ENCODE measurements at regions not wholly inside any gene's neighbourhood (a gene's known extent, or its start where the extent isn't known, plus 50 kb on each side); places are given as distances from the start of the nearest gene placed in this dataset.
"Not testable (repeated sequence)": the region's sequence is repeated elsewhere in the genome, so short reads cannot be mapped to it uniquely, and the experiment has no call there.

DNA sequence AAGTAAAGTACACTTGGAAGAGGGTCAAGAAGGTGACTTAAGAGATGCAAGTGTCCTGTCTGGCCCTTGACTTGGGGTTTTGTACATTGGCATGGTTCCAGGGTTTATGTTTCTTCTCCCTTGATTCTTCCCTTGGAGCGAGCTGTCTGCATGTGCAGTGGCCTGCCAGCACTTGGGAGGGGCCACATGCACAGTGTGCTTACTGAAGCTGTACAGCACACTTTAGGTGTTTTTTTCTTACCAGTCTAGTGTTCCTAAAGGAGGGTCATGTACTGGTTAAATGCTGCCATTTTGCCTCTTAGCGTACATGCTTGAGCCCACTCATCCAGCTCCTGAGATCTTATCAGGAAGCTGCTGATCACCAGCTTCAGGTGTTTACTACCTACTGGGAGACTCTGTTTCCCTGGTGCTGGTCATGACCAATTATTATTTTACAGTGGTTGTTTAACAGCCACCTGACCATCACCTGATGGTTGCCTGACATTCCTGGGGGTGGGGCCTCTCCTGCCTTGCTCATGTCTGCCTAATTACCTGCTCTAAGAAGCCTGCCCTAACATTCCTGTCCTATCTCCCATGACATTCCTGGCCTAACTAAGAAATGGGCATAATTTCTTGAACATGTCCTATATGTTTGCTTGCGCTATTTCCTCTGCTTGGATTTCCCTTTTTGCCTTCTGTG lies 182.9 kb downstream of the MCHR2 start:
- H3K4me1 Mint-ChIP-seq (ENCODE audit: low read depth) = no peaks in the 10 kb centered on the region
- no peak for DNase-seq
- no peaks in the 10 kb centered on the region for H3K9me3 Mint-ChIP-seq
- ChIA-PET POLR2A (no interaction called here), CTCF (no interaction called here)
- intact Hi-C loops (cut with micrococcal nuclease) = no loop called here
- H3K36me3 Mint-ChIP-seq = no peaks in the 10 kb centered on the region
- no peak overlapping the region for H3K4me3 Mint-ChIP-seq
- peaks cover 15% of the 10 kb centered on the region for H3K27me3 Mint-ChIP-seq
- no peak overlapping the region for H3K27ac Mint-ChIP-seq

DNA sequence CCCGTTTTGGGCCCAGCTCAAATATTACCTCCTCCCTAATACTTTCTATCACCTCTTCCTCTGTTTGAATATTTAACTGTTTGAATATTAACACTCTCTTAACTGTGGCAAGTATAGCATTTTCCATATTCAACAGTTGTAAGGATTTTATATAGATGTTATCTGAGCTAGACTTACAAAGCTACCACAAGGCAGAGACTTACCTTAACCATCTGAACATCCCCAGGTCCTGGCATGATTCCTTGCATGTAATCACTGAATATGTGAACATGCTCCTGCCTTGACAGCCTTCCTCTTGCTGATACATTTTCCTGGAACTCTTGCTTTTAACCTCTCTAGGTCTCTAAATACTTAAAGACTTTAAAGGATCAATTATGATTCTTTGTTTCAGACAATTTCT lies 182.4 kb downstream of the MCHR2 start:
- peaks cover 15% of the 10 kb centered on the region for H3K27me3 Mint-ChIP-seq
- ChIA-PET CTCF (no interaction called here), POLR2A (no interaction called here)
- H3K4me3 Mint-ChIP-seq = no peak overlapping the region
- no peak overlapping the region for H3K27ac Mint-ChIP-seq
- intact Hi-C loops (cut with micrococcal nuclease) = no loop called here
- no peaks in the 10 kb centered on the region for H3K36me3 Mint-ChIP-seq
- DNase-seq = no peak
- H3K9me3 Mint-ChIP-seq = no peaks in the 10 kb centered on the region
- no peaks in the 10 kb centered on the region for H3K4me1 Mint-ChIP-seq (ENCODE audit: low read depth)

DNA sequence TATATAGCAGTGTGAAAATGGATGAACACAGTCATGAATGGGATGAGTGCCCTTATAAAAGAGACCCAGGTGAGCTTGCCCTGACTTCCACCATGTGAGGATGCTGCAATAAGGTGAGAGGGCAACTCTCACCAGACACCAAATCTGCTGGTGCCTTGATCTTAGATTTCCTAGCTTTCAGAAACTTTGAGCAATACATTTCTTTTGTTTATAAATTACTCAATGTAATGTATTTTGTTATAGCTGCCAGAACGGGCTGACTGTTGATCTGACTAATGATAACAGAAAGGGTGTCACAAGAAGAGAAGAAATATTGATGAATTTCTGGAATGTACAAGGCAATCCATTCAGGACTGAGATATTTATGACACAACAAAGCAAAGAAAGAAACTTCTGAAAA lies 180.5 kb downstream of the MCHR2 start:
- no peaks in the 10 kb centered on the region for H3K36me3 Mint-ChIP-seq
- intact Hi-C loops (cut with micrococcal nuclease) = no loop called here
- CTCF ChIA-PET = no interaction called here
- peaks cover 14% of the 10 kb centered on the region for H3K27me3 Mint-ChIP-seq
- no peak overlapping the region for H3K27ac Mint-ChIP-seq
- DNase-seq = no peak
- no peaks in the 10 kb centered on the region for H3K9me3 Mint-ChIP-seq
- H3K4me1 Mint-ChIP-seq (ENCODE audit: low read depth) = no peaks in the 10 kb centered on the region
- H3K4me3 Mint-ChIP-seq = no peak overlapping the region
- POLR2A ChIA-PET = no interaction called here

- CTCF ChIA-PET = no interaction called here
- no peak overlapping the region for H3K27ac Mint-ChIP-seq
- peaks cover 10% of the 10 kb centered on the region for H3K27me3 Mint-ChIP-seq
- H3K4me1 Mint-ChIP-seq (ENCODE audit: low read depth) = no peaks in the 10 kb centered on the region
- H3K9me3 Mint-ChIP-seq = no peaks in the 10 kb centered on the region
- no peaks in the 10 kb centered on the region for H3K36me3 Mint-ChIP-seq
- intact Hi-C loops (cut with micrococcal nuclease) = no loop called here
- no peak overlapping the region for H3K4me3 Mint-ChIP-seq
- POLR2A ChIA-PET = no interaction called here
- no peak for DNase-seq
Observed at GRCh38 chr6:99814230-99814928, 179.6 kb downstream of the MCHR2 start.

GRCh38 chr6:99816795-99817194 lies 177.2 kb downstream of the MCHR2 start:
- ChIA-PET CTCF (no interaction called here), POLR2A (no interaction called here)
- H3K4me1 Mint-ChIP-seq (ENCODE audit: low read depth) = no peaks in the 10 kb centered on the region
- no peak overlapping the region for H3K27ac Mint-ChIP-seq
- intact Hi-C loops (cut with micrococcal nuclease) = no loop called here
- no peaks in the 10 kb centered on the region for H3K9me3 Mint-ChIP-seq
- H3K36me3 Mint-ChIP-seq = no peaks in the 10 kb centered on the region
- no peak overlapping the region for H3K4me3 Mint-ChIP-seq
- H3K27me3 Mint-ChIP-seq = peaks cover 11% of the 10 kb centered on the region
- DNase-seq = no peak

DNA sequence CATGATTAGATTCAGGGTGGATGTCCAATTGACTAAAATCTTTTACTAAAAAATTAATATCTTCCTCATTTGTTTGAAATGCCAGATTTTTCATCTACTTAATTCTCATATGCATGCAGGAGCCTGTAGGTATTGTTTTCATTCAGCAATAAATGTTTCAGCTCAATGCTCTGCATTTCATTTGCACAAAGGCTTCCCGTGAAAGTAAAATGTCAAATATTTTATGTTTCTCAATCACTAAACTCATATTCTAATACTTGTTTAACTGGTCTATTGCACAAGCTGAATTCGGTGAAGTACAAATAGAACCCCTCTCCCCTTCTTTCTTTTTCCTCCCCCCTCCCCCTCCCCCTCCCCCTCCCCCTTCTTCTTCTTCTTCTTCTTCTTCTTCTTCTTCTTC lies 175.9 kb downstream of the MCHR2 start:
- Mint-ChIP-seq H3K4me1 (ENCODE audit: low read depth) (no peaks in the 10 kb centered on the region), H3K36me3 (no peaks in the 10 kb centered on the region), H3K4me3 (no peak overlapping the region), H3K27ac (no peak overlapping the region), H3K27me3 (peaks cover 22% of the 10 kb centered on the region), H3K9me3 (no peaks in the 10 kb centered on the region)
- intact Hi-C loops (cut with micrococcal nuclease) = no loop called here
- DNase-seq = no peak
- POLR2A ChIA-PET = no interaction called here
- CTCF ChIA-PET = no interaction called here

DNA sequence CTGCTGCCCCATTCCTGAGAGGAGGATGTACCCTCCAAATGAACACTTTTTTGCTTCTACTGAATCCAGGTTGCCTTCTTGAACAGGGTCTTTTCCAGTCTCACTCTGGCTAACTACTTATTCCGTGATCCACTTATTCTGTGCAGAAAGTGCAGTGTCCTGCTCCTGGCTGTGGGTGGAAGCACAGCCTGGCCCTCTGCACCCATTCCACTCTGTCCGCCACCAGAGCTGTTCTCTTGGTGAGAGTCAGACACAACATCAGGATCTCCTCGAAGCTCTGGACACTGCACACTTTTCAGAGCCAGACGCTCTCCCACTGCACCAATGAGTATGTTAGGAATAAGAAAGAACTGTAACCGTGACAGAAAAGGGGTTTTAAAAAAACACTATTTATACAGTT lies 174.2 kb downstream of the MCHR2 start:
- no peaks in the 10 kb centered on the region for H3K36me3 Mint-ChIP-seq
- intact Hi-C loops (cut with micrococcal nuclease) = loop anchor here (5.0 kb wide), 1 partner anchor 488 kb away; no protein-coding TSS in a partner anchor
- no peaks in the 10 kb centered on the region for H3K4me1 Mint-ChIP-seq (ENCODE audit: low read depth)
- H3K4me3 Mint-ChIP-seq = no peak overlapping the region
- POLR2A ChIA-PET = no interaction called here
- peaks cover 24% of the 10 kb centered on the region for H3K27me3 Mint-ChIP-seq
- H3K27ac Mint-ChIP-seq = no peak overlapping the region
- H3K9me3 Mint-ChIP-seq = no peaks in the 10 kb centered on the region
- CTCF ChIA-PET = no interaction called here
- no peak for DNase-seq

DNA sequence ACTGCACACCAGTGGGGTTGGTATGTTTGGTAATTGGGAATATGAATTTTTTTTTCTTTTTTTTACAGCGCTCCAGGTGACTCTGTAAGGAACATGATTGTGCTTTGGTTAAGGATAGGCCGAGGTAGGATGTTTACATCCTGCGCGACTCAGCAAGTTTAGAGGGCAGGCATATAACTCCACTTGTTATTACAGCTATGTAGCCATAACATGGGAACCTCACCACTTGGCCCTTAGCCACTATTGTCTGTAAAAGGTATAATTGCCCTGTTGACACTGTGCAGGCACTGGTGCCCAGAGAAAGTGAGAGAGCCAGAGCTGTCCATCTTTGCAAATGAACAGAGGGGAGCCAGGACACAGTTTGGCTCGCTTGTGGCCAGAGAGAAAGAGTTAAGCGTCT lies 172.9 kb downstream of the MCHR2 start:
- H3K9me3 Mint-ChIP-seq = no peaks in the 10 kb centered on the region
- H3K4me3 Mint-ChIP-seq = no peak overlapping the region
- CTCF ChIA-PET = no interaction called here
- intact Hi-C loops (cut with micrococcal nuclease) = loop anchor here (5.0 kb wide), 1 partner anchor 489 kb away; no protein-coding TSS in a partner anchor
- no peaks in the 10 kb centered on the region for H3K36me3 Mint-ChIP-seq
- H3K4me1 Mint-ChIP-seq (ENCODE audit: low read depth) = no peaks in the 10 kb centered on the region
- POLR2A ChIA-PET = no interaction called here
- H3K27me3 Mint-ChIP-seq = peaks cover 24% of the 10 kb centered on the region
- no peak for DNase-seq
- no peak overlapping the region for H3K27ac Mint-ChIP-seq

- ChIA-PET CTCF (no interaction called here), POLR2A (no interaction called here)
- Mint-ChIP-seq H3K4me1 (ENCODE audit: low read depth) (no peaks in the 10 kb centered on the region), H3K27ac (no peak overlapping the region), H3K27me3 (peaks cover 24% of the 10 kb centered on the region), H3K4me3 (no peak overlapping the region), H3K36me3 (no peaks in the 10 kb centered on the region), H3K9me3 (no peaks in the 10 kb centered on the region)
- no peak for DNase-seq
- intact Hi-C loops (cut with micrococcal nuclease) = loop anchor here (5.0 kb wide), 1 partner anchor 491 kb away; no protein-coding TSS in a partner anchor
Observed at GRCh38 chr6:99822741-99823512, 171.1 kb downstream of the MCHR2 start.

GRCh38 chr6:99823513-99824235 lies 170.3 kb downstream of the MCHR2 start:
- H3K9me3 Mint-ChIP-seq; H3K4me1 Mint-ChIP-seq (ENCODE audit: low read depth); DNase-seq; H3K27ac Mint-ChIP-seq; POLR2A ChIA-PET; H3K4me3 Mint-ChIP-seq; H3K36me3 Mint-ChIP-seq; CTCF ChIA-PET: not testable (repeated sequence)
- intact Hi-C loops (cut with micrococcal nuclease) = loop anchor here (5.0 kb wide), 1 partner anchor 491 kb away; no protein-coding TSS in a partner anchor
- H3K27me3 Mint-ChIP-seq = peaks cover 24% of the 10 kb centered on the region

DNA sequence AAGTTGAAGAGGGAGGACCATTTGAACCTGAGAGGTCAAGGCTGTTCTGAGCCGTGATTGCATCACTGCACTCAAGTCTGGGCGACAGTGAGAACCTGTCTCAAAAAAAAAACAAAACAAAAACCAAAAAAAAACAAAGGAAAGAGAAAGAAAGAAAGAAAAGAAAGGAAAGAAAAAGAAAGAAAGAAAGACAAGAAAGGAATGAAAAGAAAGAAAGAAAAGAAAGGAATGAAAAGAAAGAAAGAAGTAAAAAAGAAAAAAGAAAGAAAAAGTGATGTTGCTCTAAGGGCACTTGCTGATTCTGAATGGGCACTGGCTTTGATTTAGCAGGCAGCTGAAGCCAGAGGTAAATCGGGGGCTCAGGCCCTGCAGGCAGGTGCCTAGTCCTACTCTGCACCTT lies 161.0 kb downstream of the MCHR2 start:
- ChIA-PET POLR2A (no interaction called here), CTCF (no interaction called here)
- Mint-ChIP-seq H3K9me3 (no peaks in the 10 kb centered on the region), H3K27me3 (no peaks in the 10 kb centered on the region), H3K36me3 (no peaks in the 10 kb centered on the region), H3K27ac (no peak overlapping the region), H3K4me1 (ENCODE audit: low read depth) (no peaks in the 10 kb centered on the region), H3K4me3 (no peak overlapping the region)
- intact Hi-C loops (cut with micrococcal nuclease) = no loop called here
- no peak for DNase-seq

- Mint-ChIP-seq H3K9me3 (no peaks in the 10 kb centered on the region), H3K27me3 (peaks cover 7% of the 10 kb centered on the region), H3K4me1 (ENCODE audit: low read depth) (no peaks in the 10 kb centered on the region), H3K36me3 (no peaks in the 10 kb centered on the region), H3K27ac (no peak overlapping the region), H3K4me3 (no peak overlapping the region)
- DNase-seq = no peak
- intact Hi-C loops (cut with micrococcal nuclease) = no loop called here
- CTCF ChIA-PET = no interaction called here
- POLR2A ChIA-PET = no interaction called here
Observed at GRCh38 chr6:99836471-99836870, 157.6 kb downstream of the MCHR2 start.

Data from activated CD4-positive, alpha-beta memory T cell treated with anti-CD3 and anti-CD28 coated beads for 36 hours (primary cell).